Neuronal stem cell (in vitro differentiated cells): ENCODE measurements at regions not wholly inside any gene's neighbourhood (a gene's known extent, or its start where the extent isn't known, plus 50 kb on each side); places are given as distances from the start of the nearest gene placed in this dataset.
"Not testable (repeated sequence)": the region's sequence is repeated elsewhere in the genome, so short reads cannot be mapped to it uniquely, and the experiment has no call there.

Source experiments
- DNase-seq: peaks from one replicate; pipeline ENCODE4 v3.0.0-alpha.2; 2013; ENCODE audit warnings: low spot score
- H2AFZ ChIP-seq: one replicate; pipeline ENCODE4 v1.6.1; 2013; ENCODE audit warnings: mild to moderate bottlenecking, low read length, inconsistent platforms
- H2AK5ac ChIP-seq: 2 replicates; pipeline ENCODE4 v1.6.1; 2013; ENCODE audit warnings: low read depth, mild to moderate bottlenecking, inconsistent platforms, low read length, moderate library complexity, mixed read lengths
- H2BK120ac ChIP-seq: 2 replicates; pipeline ENCODE4 v1.6.1; 2013; ENCODE audit warnings: low read depth, mild to moderate bottlenecking, inconsistent platforms, low read length, moderate library complexity, mixed read lengths
- H2BK12ac ChIP-seq: one replicate; pipeline ENCODE4 v1.6.1; 2013; ENCODE audit warnings: low read length, inconsistent platforms
- H2BK15ac ChIP-seq: 2 replicates; pipeline ENCODE4 v1.6.1; 2013; ENCODE audit warnings: mild to moderate bottlenecking, low read length, inconsistent platforms, mixed read lengths
- H2BK5ac ChIP-seq: one replicate; pipeline ENCODE4 v1.6.1; 2013; ENCODE audit warnings: inconsistent platforms, mild to moderate bottlenecking, low read length, moderate library complexity
- H3K14ac ChIP-seq: one replicate; pipeline ENCODE4 v1.6.1; 2013; ENCODE audit warnings: low read length, inconsistent platforms
- H3K18ac ChIP-seq: 2 replicates; pipeline ENCODE4 v1.6.1; 2013; ENCODE audit warnings: low read length, inconsistent platforms
- H3K23ac ChIP-seq: 2 replicates; pipeline ENCODE4 v1.6.1; 2013; ENCODE audit warnings: low read depth, mild to moderate bottlenecking, mixed read lengths, low read length, inconsistent platforms; ENCODE audit not compliant: poor library complexity
- H3K27ac ChIP-seq: replicated peaks from 3 replicates; pipeline ENCODE4 v1.5.1; 2013; ENCODE audit warnings: low read length, inconsistent platforms
- H3K27me3 ChIP-seq, 3 experiments: 2 replicates each; pipeline ENCODE4 v1.6.1; 2013; ENCODE audit warnings: low read length in 3 of 3, mild to moderate bottlenecking in 2 of 3, inconsistent platforms in 1 of 3, low read depth in 1 of 3, mixed read lengths in 1 of 3, moderate library complexity in 1 of 3; ENCODE audit not compliant: control insufficient read depth in 3 of 3, insufficient read depth in 3 of 3
- H3K36me3 ChIP-seq, 2 donors: replicated peaks in 1 of 2; 2 replicates each; pipeline ENCODE4 v1.6.1; 2013; ENCODE audit warnings: low read length in 2 of 2; ENCODE audit not compliant: control insufficient read depth in 2 of 2, insufficient read depth in 2 of 2
- H3K4ac ChIP-seq: 2 replicates; pipeline ENCODE4 v1.6.1; 2013; ENCODE audit warnings: inconsistent platforms, mild to moderate bottlenecking, low read length, moderate library complexity
- H3K4me1 ChIP-seq, 2 donors: 1 replicate in 1 of 2; 2 replicates in 1 of 2; pipeline ENCODE4 v1.6.1; 2013; ENCODE audit warnings: low read length in 2 of 2, low read depth in 1 of 2; ENCODE audit not compliant: control insufficient read depth in 2 of 2, insufficient read depth in 1 of 2
- H3K4me2 ChIP-seq: one replicate; pipeline ENCODE4 v1.6.1; 2013; ENCODE audit warnings: mild to moderate bottlenecking, low read length, inconsistent platforms; ENCODE audit not compliant: insufficient read depth, poor library complexity, severe bottlenecking
- H3K4me3 ChIP-seq, 2 donors: 2 replicates each; pipeline ENCODE4 v1.5.1; 2013; ENCODE audit warnings: low read length in 2 of 2, mild to moderate bottlenecking in 2 of 2, inconsistent platforms in 1 of 2, moderate library complexity in 1 of 2
- H3K79me1 ChIP-seq: one replicate; pipeline ENCODE4 v1.6.1; 2013; ENCODE audit warnings: low read depth, mild to moderate bottlenecking, inconsistent platforms, low read length, moderate library complexity
- H3K9ac ChIP-seq: one replicate; pipeline ENCODE4 v1.6.1; 2013; ENCODE audit warnings: mild to moderate bottlenecking, low read depth, low read length, inconsistent platforms; ENCODE audit not compliant: poor library complexity
- H3K9me3 ChIP-seq, 2 donors: replicated peaks in 1 of 2; 2 replicates each; pipeline versions ENCODE3 to v1.6.1; 2013; ENCODE audit warnings: low read length in 2 of 2, mild to moderate bottlenecking in 2 of 2, inconsistent platforms in 1 of 2, low read depth in 1 of 2, mixed read lengths in 1 of 2, moderate library complexity in 1 of 2; ENCODE audit not compliant: control insufficient read depth in 2 of 2, insufficient read depth in 1 of 2
- H4K8ac ChIP-seq: one replicate; pipeline ENCODE4 v1.6.1; 2013; ENCODE audit warnings: low read depth, mild to moderate bottlenecking, inconsistent platforms, low read length, moderate library complexity
- H4K91ac ChIP-seq: one replicate; pipeline ENCODE4 v1.6.1; 2013; ENCODE audit warnings: low read length, low read depth, mild to moderate bottlenecking, inconsistent platforms; ENCODE audit not compliant: poor library complexity
- WGBS, 2 donors: extraction: QIAGEN DNeasy Blood & Tissue Kit; methylation state at CpG; one replicate each; pipeline ENCODE4 v1.1.7; 2013; ENCODE audit warnings: missing lambda C conversion rate in 2 of 2, mixed read lengths in 1 of 2; ENCODE audit not compliant: insufficient read length in 2 of 2, insufficient replicate concordance in 1 of 2; ENCODE audit errors: extremely low coverage in 2 of 2; 5-methylcytosine and 5-hydroxymethylcytosine counted together

GRCh38 chr19:22503524-22503923 is 81.4 kb upstream of the ZNF98 start:
- Histone ChIP-seq H3K27ac (no peak overlapping the region), H3K14ac (peak overlapping the region; percentile 13), H3K23ac (no peak overlapping the region), H3K18ac (no peak overlapping the region), H3K36me3 (no peaks in the 10 kb centered on the region), H3K4me3 (no peak overlapping the region), H2BK12ac (no peak overlapping the region), H3K27me3 (no peaks in the 10 kb centered on the region), H4K91ac (no peak overlapping the region), H3K4me1 (no peaks in the 10 kb centered on the region), H3K79me1 (no peaks in the 10 kb centered on the region), H4K8ac (no peak overlapping the region), H3K4me2 (no peak overlapping the region), H2BK120ac (no peak overlapping the region), H2AK5ac (no peak overlapping the region), H2BK5ac (no peak overlapping the region), H3K9ac (peak overlapping the region; percentile 1), H2BK15ac (no peak overlapping the region), H2AFZ (no peak overlapping the region), H3K9me3 (peaks cover 0 to 48% of the 10 kb centered on the region in 2 donors), H3K4ac (no peak overlapping the region)
- WGBS, 2 donors = no CpG with 5 or more reads among the region's 2 CpGs
- no peak for DNase-seq

- no peak overlapping the region for H3K23ac ChIP-seq
- no peak overlapping the region for H3K4ac ChIP-seq
- H3K36me3 ChIP-seq = no peaks in the 10 kb centered on the region
- H2BK15ac ChIP-seq = no peak overlapping the region
- no peak overlapping the region for H2AK5ac ChIP-seq
- H3K4me2 ChIP-seq = no peak overlapping the region
- no peak overlapping the region for H4K91ac ChIP-seq
- H2BK5ac ChIP-seq = no peak overlapping the region
- H3K27ac ChIP-seq = no peak overlapping the region
- peaks cover 0 to 47% of the 10 kb centered on the region in 2 donors for H3K9me3 ChIP-seq
- H3K4me1 ChIP-seq = no peaks in the 10 kb centered on the region
- no peak overlapping the region for H2BK12ac ChIP-seq
- no CpG with 5 or more reads among the region's 3 CpGs for WGBS, 2 donors
- H3K9ac ChIP-seq = no peak overlapping the region
- H3K79me1 ChIP-seq = no peaks in the 10 kb centered on the region
- no peak overlapping the region for H3K14ac ChIP-seq
- no peak overlapping the region for H3K18ac ChIP-seq
- H3K4me3 ChIP-seq = peak overlapping the region in 1 of 2 donors; percentile 25
- DNase-seq = no peak
- no peak overlapping the region for H2BK120ac ChIP-seq
- no peaks in the 10 kb centered on the region for H3K27me3 ChIP-seq
- H4K8ac ChIP-seq = no peak overlapping the region
- no peak overlapping the region for H2AFZ ChIP-seq
Observed at GRCh38 chr19:22502766-22503165, 80.6 kb upstream of the ZNF98 start.

- H2AFZ ChIP-seq, H4K8ac ChIP-seq, H4K91ac ChIP-seq, H3K27me3 ChIP-seq, H3K4ac ChIP-seq, H2BK5ac ChIP-seq, H3K27ac ChIP-seq, H2BK120ac ChIP-seq, DNase-seq, H2BK15ac ChIP-seq, H2AK5ac ChIP-seq, H3K23ac ChIP-seq, H3K18ac ChIP-seq, H3K9ac ChIP-seq, H3K4me3 ChIP-seq, H3K36me3 ChIP-seq, H3K14ac ChIP-seq, H3K79me1 ChIP-seq, H3K4me2 ChIP-seq, H3K4me1 ChIP-seq, H2BK12ac ChIP-seq: not testable (repeated sequence)
- peaks cover 0 to 48% of the 10 kb centered on the region in 2 donors for H3K9me3 ChIP-seq
- no CpG with 5 or more reads among the region's 34 CpGs for WGBS, 2 donors
Observed at GRCh38 chr19:22498831-22499430, 76.8 kb upstream of the ZNF98 start.

- Histone ChIP-seq H3K4me2 (no peak overlapping the region), H3K9me3 (peaks cover 0 to 43% of the 10 kb centered on the region in 2 donors), H4K91ac (no peak overlapping the region), H2BK120ac (no peak overlapping the region), H3K27me3 (no peaks in the 10 kb centered on the region), H2AK5ac (no peak overlapping the region), H3K27ac (no peak overlapping the region), H3K23ac (no peak overlapping the region), H2BK5ac (no peak overlapping the region), H3K4me1 (no peaks in the 10 kb centered on the region), H3K4me3 (no peak overlapping the region), H3K14ac (no peak overlapping the region), H3K18ac (no peak overlapping the region), H3K36me3 (no peaks in the 10 kb centered on the region), H3K4ac (no peak overlapping the region), H4K8ac (no peak overlapping the region), H3K79me1 (no peaks in the 10 kb centered on the region), H2AFZ (no peak overlapping the region), H3K9ac (no peak overlapping the region), H2BK12ac (no peak overlapping the region), H2BK15ac (no peak overlapping the region)
- WGBS, 2 donors = no CpG with 5 or more reads among the region's 2 CpGs
- no peak for DNase-seq
Observed at GRCh38 chr19:22491746-22492145, 69.6 kb upstream of the ZNF98 start.
